Neutrophil (primary cell): ENCODE measurements at regions not wholly inside any gene's neighbourhood (a gene's known extent, or its start where the extent isn't known, plus 50 kb on each side); places are given as distances from the start of the nearest gene placed in this dataset.

Source experiments
- H3K27ac ChIP-seq: fragments of 200-600 bp; sonication (generic); 2 replicates; pipeline ENCODE4 v1.5.1; 2016; ENCODE audit warnings: mild to moderate bottlenecking, moderate library complexity
- H3K27me3 ChIP-seq: fragments of 200-600 bp; sonication (generic); 2 replicates; pipeline ENCODE4 v1.6.0; 2016; ENCODE audit warnings: mild to moderate bottlenecking
- H3K36me3 ChIP-seq: fragments of 200-600 bp; sonication (generic); 2 replicates; pipeline ENCODE4 v1.5.1; 2017
- H3K4me1 ChIP-seq, 2 experiments: fragments of 200-600 bp in 1 of 2; sonication (generic) in 1 of 2; 1 replicate in 1 of 2; 2 replicates in 1 of 2; pipeline versions ENCODE4 v1.5.1 to v1.6.1; 2013 to 2016; ENCODE audit warnings: low read depth in 1 of 2, low read length in 1 of 2, mild to moderate bottlenecking in 1 of 2, moderate library complexity in 1 of 2; ENCODE audit not compliant: control insufficient read depth in 1 of 2, insufficient read depth in 1 of 2
- H3K4me3 ChIP-seq, 2 experiments: fragments of 200-600 bp in 1 of 2; sonication (generic) in 1 of 2; 1 replicate in 1 of 2; 2 replicates in 1 of 2; pipeline ENCODE4 v1.5.1; 2013 to 2016; ENCODE audit warnings: low read depth in 1 of 2, low read length in 1 of 2, mild to moderate bottlenecking in 1 of 2, moderate library complexity in 1 of 2
- H3K9me3 ChIP-seq: fragments of 200-600 bp; sonication (generic); 2 replicates; pipeline ENCODE4 v1.5.1; 2016
- TF ChIP-seq, protein P1 (sequence below): fragments of 200-600 bp; sonication (generic); IDR thresholded peaks from 2 replicates; pipeline ENCODE4 v1.5.1; 2016; ENCODE audit warnings: antibody characterized with exemption

GRCh38 chr9:6160579-6160978 lies 55.0 kb upstream of the IL33 start:
- TF ChIP-seq, protein P1, sequence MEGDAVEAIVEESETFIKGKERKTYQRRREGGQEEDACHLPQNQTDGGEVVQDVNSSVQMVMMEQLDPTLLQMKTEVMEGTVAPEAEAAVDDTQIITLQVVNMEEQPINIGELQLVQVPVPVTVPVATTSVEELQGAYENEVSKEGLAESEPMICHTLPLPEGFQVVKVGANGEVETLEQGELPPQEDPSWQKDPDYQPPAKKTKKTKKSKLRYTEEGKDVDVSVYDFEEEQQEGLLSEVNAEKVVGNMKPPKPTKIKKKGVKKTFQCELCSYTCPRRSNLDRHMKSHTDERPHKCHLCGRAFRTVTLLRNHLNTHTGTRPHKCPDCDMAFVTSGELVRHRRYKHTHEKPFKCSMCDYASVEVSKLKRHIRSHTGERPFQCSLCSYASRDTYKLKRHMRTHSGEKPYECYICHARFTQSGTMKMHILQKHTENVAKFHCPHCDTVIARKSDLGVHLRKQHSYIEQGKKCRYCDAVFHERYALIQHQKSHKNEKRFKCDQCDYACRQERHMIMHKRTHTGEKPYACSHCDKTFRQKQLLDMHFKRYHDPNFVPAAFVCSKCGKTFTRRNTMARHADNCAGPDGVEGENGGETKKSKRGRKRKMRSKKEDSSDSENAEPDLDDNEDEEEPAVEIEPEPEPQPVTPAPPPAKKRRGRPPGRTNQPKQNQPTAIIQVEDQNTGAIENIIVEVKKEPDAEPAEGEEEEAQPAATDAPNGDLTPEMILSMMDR: no peak
- Histone ChIP-seq H3K9me3 (no peaks in the 10 kb centered on the region), H3K4me3 (no peak overlapping the region), H3K27me3 (no peaks in the 10 kb centered on the region), H3K36me3 (no peaks in the 10 kb centered on the region), H3K4me1 (no peaks in the 10 kb centered on the region), H3K27ac (no peak overlapping the region)

GRCh38 chr9:6153425-6153824 lies 62.2 kb upstream of the IL33 start:
- H3K4me3 ChIP-seq: no peak overlapping the region
- no peaks in the 10 kb centered on the region for H3K27me3 ChIP-seq
- no peak overlapping the region for H3K27ac ChIP-seq
- no peaks in the 10 kb centered on the region for H3K36me3 ChIP-seq
- H3K4me1 ChIP-seq: no peaks in the 10 kb centered on the region
- no peaks in the 10 kb centered on the region for H3K9me3 ChIP-seq
- TF ChIP-seq, protein P1: no peak

DNA sequence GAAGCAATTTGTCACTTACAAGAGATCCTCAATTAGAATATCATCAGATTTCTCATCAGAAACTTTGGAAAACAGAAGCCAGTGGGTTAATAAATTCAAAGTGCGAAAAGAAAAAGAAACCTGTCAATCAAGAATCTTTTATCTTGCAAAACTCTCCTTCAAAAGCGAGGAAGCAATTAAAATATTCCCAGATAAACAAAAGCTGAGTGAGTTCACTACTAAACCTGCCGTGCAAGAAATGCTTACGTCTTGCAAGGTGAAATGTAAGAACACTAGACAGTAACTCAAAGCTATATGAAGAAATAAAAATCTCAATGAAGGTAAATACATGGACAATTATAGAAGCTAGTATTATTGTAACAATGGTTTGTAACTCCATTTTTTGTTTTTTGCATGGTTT lies 62.8 kb upstream of the IL33 start:
- Histone ChIP-seq H3K27ac (no peak overlapping the region), H3K9me3 (no peaks in the 10 kb centered on the region), H3K4me3 (no peak overlapping the region), H3K4me1 (no peaks in the 10 kb centered on the region), H3K36me3 (no peaks in the 10 kb centered on the region), H3K27me3 (no peaks in the 10 kb centered on the region)
- TF ChIP-seq, protein P1: no peak

DNA sequence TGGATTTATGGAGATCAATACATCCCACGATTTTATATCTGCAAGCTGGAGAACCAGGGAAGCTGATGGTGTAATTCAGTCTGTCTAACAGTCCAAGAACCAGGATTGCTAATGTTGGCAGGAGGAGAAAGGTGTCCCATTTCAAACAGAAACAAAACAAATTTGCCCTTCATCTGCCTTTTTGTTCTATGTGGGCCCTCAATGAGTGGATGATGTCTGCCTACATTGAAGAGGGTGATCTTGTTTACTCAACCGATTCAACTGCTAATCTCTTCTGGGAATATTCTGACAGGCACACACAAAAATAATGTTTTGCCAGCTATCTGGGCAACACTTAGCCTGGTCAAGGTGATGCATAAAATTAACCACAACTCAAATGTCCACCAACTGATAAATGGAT lies 65.1 kb upstream of the IL33 start:
- Histone ChIP-seq H3K36me3 (no peaks in the 10 kb centered on the region), H3K9me3 (no peaks in the 10 kb centered on the region), H3K4me1 (no peaks in the 10 kb centered on the region), H3K27ac (no peak overlapping the region), H3K4me3 (no peak overlapping the region), H3K27me3 (no peaks in the 10 kb centered on the region)
- TF ChIP-seq, protein P1: no peak

- no peak overlapping the region for H3K27ac ChIP-seq
- no peaks in the 10 kb centered on the region for H3K36me3 ChIP-seq
- TF ChIP-seq, protein P1: no peak
- no peaks in the 10 kb centered on the region for H3K4me1 ChIP-seq
- H3K27me3 ChIP-seq: no peaks in the 10 kb centered on the region
- no peaks in the 10 kb centered on the region for H3K9me3 ChIP-seq
- no peak overlapping the region for H3K4me3 ChIP-seq
Measured at GRCh38 chr9:6149315-6149714, 66.3 kb upstream of the IL33 start.

DNA sequence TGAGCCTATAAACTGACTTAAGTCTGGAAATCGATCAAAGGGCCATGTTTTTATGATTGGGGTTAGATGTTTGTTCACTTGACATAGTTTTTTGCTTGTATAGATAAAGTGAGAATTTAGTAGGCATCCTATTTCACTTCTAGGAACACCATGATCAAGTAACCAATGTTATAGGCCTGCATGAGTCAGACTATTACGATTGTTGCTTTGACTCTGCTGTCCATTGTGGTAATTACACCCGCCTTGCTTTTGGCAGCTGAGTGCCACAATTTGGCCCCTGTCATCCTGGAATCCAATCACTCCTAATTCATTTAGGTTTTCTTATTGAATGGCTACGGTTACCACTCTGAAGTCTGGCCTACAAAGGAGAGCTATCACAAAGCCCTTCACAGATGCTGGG lies 67.8 kb upstream of the IL33 start:
- H3K4me3 ChIP-seq: no peak overlapping the region
- no peaks in the 10 kb centered on the region for H3K9me3 ChIP-seq
- H3K27ac ChIP-seq: no peak overlapping the region
- TF ChIP-seq, protein P1: no peak
- H3K36me3 ChIP-seq: no peaks in the 10 kb centered on the region
- H3K27me3 ChIP-seq: no peaks in the 10 kb centered on the region
- H3K4me1 ChIP-seq: no peaks in the 10 kb centered on the region
